ENCODE measurements at regions not wholly inside any gene's neighbourhood (a gene's known extent, or its start where the extent isn't known, plus 50 kb on each side); places are given as distances from the start of the nearest gene placed in this dataset.

- DNase-seq (ENCODE audit: low read depth), result no peak
- no peak for TF ChIP-seq POLR2A (IDR thresholded peaks at IDR 0.05; ENCODE audit: extremely low read depth, insufficient read length)
- TF ChIP-seq MAX (IDR thresholded peaks at IDR 0.05; ENCODE audit: low read depth, low read length), result no peak
- no peak for TF ChIP-seq MYC (IDR thresholded peaks at IDR 0.05; ENCODE audit: low read depth, low read length)
- no peak for TF ChIP-seq CTCF (IDR thresholded peaks at IDR 0.05; ENCODE audit: low read depth, low read length)
- H3K4me3 ChIP-seq (ENCODE audit: low read depth, low read length), result no peak overlapping the region
Measured at GRCh38 chr21:18191139-18191538, 53.5 kb upstream of the CHODL start.

- H3K4me3 ChIP-seq (ENCODE audit: low read depth, low read length), result no peak overlapping the region
- DNase-seq (ENCODE audit: low read depth), result no peak
- TF ChIP-seq MAX (IDR thresholded peaks at IDR 0.05; ENCODE audit: low read depth, low read length), result no peak
- TF ChIP-seq CTCF (IDR thresholded peaks at IDR 0.05; ENCODE audit: low read depth, low read length), result no peak
- TF ChIP-seq POLR2A (IDR thresholded peaks at IDR 0.05; ENCODE audit: extremely low read depth, insufficient read length), result no peak
- no peak for TF ChIP-seq MYC (IDR thresholded peaks at IDR 0.05; ENCODE audit: low read depth, low read length)
Measured at GRCh38 chr21:18178509-18178908, 66.1 kb upstream of the CHODL start.

GRCh38 chr21:18174370-18174769 is 70.3 kb upstream of the CHODL start:
- TF ChIP-seq MAX (IDR thresholded peaks at IDR 0.05; ENCODE audit: low read depth, low read length) (no peak), POLR2A (IDR thresholded peaks at IDR 0.05; ENCODE audit: extremely low read depth, insufficient read length) (no peak), MYC (IDR thresholded peaks at IDR 0.05; ENCODE audit: low read depth, low read length) (no peak), CTCF (IDR thresholded peaks at IDR 0.05; ENCODE audit: low read depth, low read length) (no peak)
- no peak for DNase-seq (ENCODE audit: low read depth)
- H3K4me3 ChIP-seq (ENCODE audit: low read depth, low read length), result no peak overlapping the region

- H3K4me3 ChIP-seq (ENCODE audit: low read depth, low read length), result no peak overlapping the region
- no peak for DNase-seq (ENCODE audit: low read depth)
- TF ChIP-seq MAX (IDR thresholded peaks at IDR 0.05; ENCODE audit: low read depth, low read length), result no peak
- TF ChIP-seq MYC (IDR thresholded peaks at IDR 0.05; ENCODE audit: low read depth, low read length), result no peak
- TF ChIP-seq CTCF (IDR thresholded peaks at IDR 0.05; ENCODE audit: low read depth, low read length), result no peak
- no peak for TF ChIP-seq POLR2A (IDR thresholded peaks at IDR 0.05; ENCODE audit: extremely low read depth, insufficient read length)
Measured at GRCh38 chr21:18170829-18171228, 73.8 kb upstream of the CHODL start.

GRCh38 chr21:18170221-18170620 is 74.4 kb upstream of the CHODL start:
- TF ChIP-seq POLR2A (IDR thresholded peaks at IDR 0.05; ENCODE audit: extremely low read depth, insufficient read length), result no peak
- TF ChIP-seq MAX (IDR thresholded peaks at IDR 0.05; ENCODE audit: low read depth, low read length), result no peak
- no peak for DNase-seq (ENCODE audit: low read depth)
- H3K4me3 ChIP-seq (ENCODE audit: low read depth, low read length), result no peak overlapping the region

GRCh38 chr21:18168108-18168507 is 76.5 kb upstream of the CHODL start:
- DNase-seq (ENCODE audit: low read depth), result no peak
- no peak for TF ChIP-seq MAX (IDR thresholded peaks at IDR 0.05; ENCODE audit: low read depth, low read length)
- no peak for TF ChIP-seq MYC (IDR thresholded peaks at IDR 0.05; ENCODE audit: low read depth, low read length)
- no peak for TF ChIP-seq CTCF (IDR thresholded peaks at IDR 0.05; ENCODE audit: low read depth, low read length)
- TF ChIP-seq POLR2A (IDR thresholded peaks at IDR 0.05; ENCODE audit: extremely low read depth, insufficient read length), result no peak
- H3K4me3 ChIP-seq (ENCODE audit: low read depth, low read length), result no peak overlapping the region
